Activated CD4-positive, alpha-beta memory T cell treated with anti-CD3 and anti-CD28 coated beads for 36 hours (primary cell): ENCODE measurements at regions not wholly inside any gene's neighbourhood (a gene's known extent, or its start where the extent isn't known, plus 50 kb on each side); places are given as distances from the start of the nearest gene placed in this dataset.
"Not testable (repeated sequence)": the region's sequence is repeated elsewhere in the genome, so short reads cannot be mapped to it uniquely, and the experiment has no call there.

ENCODE experiments used
- CTCF ChIA-PET: fragments of 350-600 bp; sonication (Branson Sonifier 250); formaldehyde crosslinking; loops from one replicate; lab custom pipeline; 2021; ENCODE audit warnings: antibody characterized with exemption, inconsistent platforms; lab: Charles Lee
- POLR2A ChIA-PET: fragments of 350-600 bp; sonication (Branson Sonifier 250); formaldehyde crosslinking; loops from one replicate; lab custom pipeline; 2021; ENCODE audit warnings: antibody characterized with exemption; lab: Charles Lee
- DNase-seq: peaks from one replicate; pipeline ENCODE4 v3.0.0-alpha.2; 2020
- H3K27ac Mint-ChIP-seq: one replicate; pipeline ENCODE4 v1.8.0; 2021; ENCODE audit warnings: mixed read lengths
- H3K27me3 Mint-ChIP-seq: one replicate; pipeline ENCODE4 v1.8.0; 2021; ENCODE audit warnings: mixed read lengths
- H3K36me3 Mint-ChIP-seq: one replicate; pipeline ENCODE4 v1.8.0; 2021; ENCODE audit warnings: mixed read lengths
- H3K4me1 Mint-ChIP-seq: one replicate; pipeline ENCODE4 v1.8.0; 2021; ENCODE audit warnings: low read depth, mixed read lengths
- H3K4me3 Mint-ChIP-seq: one replicate; pipeline ENCODE4 v1.8.0; 2021; ENCODE audit warnings: mild to moderate bottlenecking, mixed read lengths
- H3K9me3 Mint-ChIP-seq: one replicate; pipeline ENCODE4 v1.8.0; 2021; ENCODE audit warnings: mixed read lengths
- intact Hi-C: fragments of 100-400 bp; cut with micrococcal nuclease; formaldehyde crosslinking; loops from one replicate; pipeline ENCODE4 v1.15.1; 2023

- POLR2A ChIA-PET = no interaction called here
- Mint-ChIP-seq H3K27me3 (peaks cover 7% of the 10 kb centered on the region), H3K36me3 (no peaks in the 10 kb centered on the region), H3K27ac (no peak overlapping the region), H3K4me3 (no peak overlapping the region), H3K9me3 (no peaks in the 10 kb centered on the region), H3K4me1 (no peaks in the 10 kb centered on the region)
- CTCF ChIA-PET = no interaction called here
- no peak for DNase-seq
- intact Hi-C loops = no loop called here
Observed at GRCh38 chr2:35819033-35819432, 536.5 kb upstream of the CRIM1 start.

GRCh38 chr2:35818359-35818758, 537.2 kb upstream of the CRIM1 start:
- H3K36me3 Mint-ChIP-seq, DNase-seq, intact Hi-C loops, POLR2A ChIA-PET, H3K27me3 Mint-ChIP-seq, H3K4me3 Mint-ChIP-seq, H3K27ac Mint-ChIP-seq, CTCF ChIA-PET, H3K9me3 Mint-ChIP-seq, H3K4me1 Mint-ChIP-seq: not testable (repeated sequence)

- H3K4me3 Mint-ChIP-seq, H3K27ac Mint-ChIP-seq, CTCF ChIA-PET, H3K36me3 Mint-ChIP-seq, H3K4me1 Mint-ChIP-seq, H3K9me3 Mint-ChIP-seq, H3K27me3 Mint-ChIP-seq, DNase-seq, POLR2A ChIA-PET, intact Hi-C loops: not testable (repeated sequence)
Observed at GRCh38 chr2:35814597-35814996, 541.0 kb upstream of the CRIM1 start.

GRCh38 chr2:35803126-35803525, 552.5 kb upstream of the CRIM1 start:
- intact Hi-C loops = no loop called here

GRCh38 chr2:35794796-35795450, 560.7 kb upstream of the CRIM1 start:
- H3K27ac Mint-ChIP-seq = no peak overlapping the region
- no peak for DNase-seq
- peaks cover 1% of the 10 kb centered on the region for H3K27me3 Mint-ChIP-seq
- CTCF ChIA-PET = no interaction called here
- no peak overlapping the region for H3K4me3 Mint-ChIP-seq
- no peaks in the 10 kb centered on the region for H3K36me3 Mint-ChIP-seq
- POLR2A ChIA-PET = no interaction called here
- H3K9me3 Mint-ChIP-seq = no peaks in the 10 kb centered on the region
- intact Hi-C loops = loop anchor here (5.0 kb wide), 1 partner anchor 48 kb away; no protein-coding TSS in a partner anchor
- no peaks in the 10 kb centered on the region for H3K4me1 Mint-ChIP-seq

More at GRCh38 chr2:35803126-35803525, 552.5 kb upstream of the CRIM1 start:
- H3K9me3 Mint-ChIP-seq = no peaks in the 10 kb centered on the region
- ChIA-PET CTCF (no interaction called here), POLR2A (no interaction called here)
- no peak overlapping the region for H3K4me3 Mint-ChIP-seq
- H3K4me1 Mint-ChIP-seq = no peaks in the 10 kb centered on the region
- DNase-seq = no peak
- H3K36me3 Mint-ChIP-seq = no peaks in the 10 kb centered on the region
- H3K27me3 Mint-ChIP-seq = no peaks in the 10 kb centered on the region
- H3K27ac Mint-ChIP-seq = no peak overlapping the region

GRCh38 chr2:35790292-35790691, 565.3 kb upstream of the CRIM1 start:
- no peak overlapping the region for H3K27ac Mint-ChIP-seq
- H3K9me3 Mint-ChIP-seq = peaks cover 11% of the 10 kb centered on the region
- H3K4me3 Mint-ChIP-seq = no peak overlapping the region
- POLR2A ChIA-PET = no interaction called here
- no peak for DNase-seq
- CTCF ChIA-PET = no interaction called here
- H3K36me3 Mint-ChIP-seq = no peaks in the 10 kb centered on the region
- intact Hi-C loops = loop anchor here (5.0 kb wide), 1 partner anchor 43 kb away; no protein-coding TSS in a partner anchor
- no peaks in the 10 kb centered on the region for H3K4me1 Mint-ChIP-seq
- peaks cover 1% of the 10 kb centered on the region for H3K27me3 Mint-ChIP-seq

- peaks cover 1% of the 10 kb centered on the region for H3K27me3 Mint-ChIP-seq
- POLR2A ChIA-PET = no interaction called here
- no peaks in the 10 kb centered on the region for H3K4me1 Mint-ChIP-seq
- intact Hi-C loops = no loop called here
- H3K36me3 Mint-ChIP-seq = no peaks in the 10 kb centered on the region
- H3K27ac Mint-ChIP-seq = no peak overlapping the region
- peaks cover 11% of the 10 kb centered on the region for H3K9me3 Mint-ChIP-seq
- H3K4me3 Mint-ChIP-seq = no peak overlapping the region
- DNase-seq = no peak
- CTCF ChIA-PET = no interaction called here
Observed at GRCh38 chr2:35788543-35788942, 567.0 kb upstream of the CRIM1 start.

GRCh38 chr2:35787302-35788031, 568.1 kb upstream of the CRIM1 start:
- H3K27ac Mint-ChIP-seq = no peak overlapping the region

GRCh38 chr2:35785564-35785963, 570.0 kb upstream of the CRIM1 start:
- POLR2A ChIA-PET = no interaction called here
- CTCF ChIA-PET = no interaction called here
- intact Hi-C loops = no loop called here

More at GRCh38 chr2:35787302-35788031, 568.1 kb upstream of the CRIM1 start:
- Mint-ChIP-seq H3K4me1 (no peaks in the 10 kb centered on the region), H3K36me3 (no peaks in the 10 kb centered on the region), H3K4me3 (no peak overlapping the region), H3K9me3 (peaks cover 11% of the 10 kb centered on the region), H3K27me3 (peaks cover 1% of the 10 kb centered on the region)
- DNase-seq = no peak
- ChIA-PET CTCF (no interaction called here), POLR2A (no interaction called here)
- intact Hi-C loops = no loop called here

GRCh38 chr2:35784777-35785176, 570.8 kb upstream of the CRIM1 start:
- H3K4me1 Mint-ChIP-seq = no peaks in the 10 kb centered on the region
- no peak overlapping the region for H3K27ac Mint-ChIP-seq
- ChIA-PET CTCF (no interaction called here), POLR2A (no interaction called here)
- no peak overlapping the region for H3K4me3 Mint-ChIP-seq
- H3K9me3 Mint-ChIP-seq = peaks cover 11% of the 10 kb centered on the region
- no peaks in the 10 kb centered on the region for H3K36me3 Mint-ChIP-seq
- DNase-seq = no peak
- H3K27me3 Mint-ChIP-seq = no peaks in the 10 kb centered on the region
- intact Hi-C loops = no loop called here

More at GRCh38 chr2:35785564-35785963, 570.0 kb upstream of the CRIM1 start:
- H3K36me3 Mint-ChIP-seq = no peaks in the 10 kb centered on the region
- H3K9me3 Mint-ChIP-seq = peaks cover 11% of the 10 kb centered on the region
- H3K4me1 Mint-ChIP-seq = no peaks in the 10 kb centered on the region
- no peak overlapping the region for H3K4me3 Mint-ChIP-seq
- H3K27me3 Mint-ChIP-seq = no peaks in the 10 kb centered on the region
- H3K27ac Mint-ChIP-seq = no peak overlapping the region
- DNase-seq = no peak

GRCh38 chr2:35783723-35784122, 571.9 kb upstream of the CRIM1 start:
- no peak for DNase-seq
- ChIA-PET POLR2A (no interaction called here), CTCF (no interaction called here)
- no peak overlapping the region for H3K4me3 Mint-ChIP-seq
- intact Hi-C loops = no loop called here
- H3K27ac Mint-ChIP-seq = no peak overlapping the region
- H3K36me3 Mint-ChIP-seq = no peaks in the 10 kb centered on the region
- peaks cover 11% of the 10 kb centered on the region for H3K9me3 Mint-ChIP-seq
- H3K4me1 Mint-ChIP-seq = no peaks in the 10 kb centered on the region
- no peaks in the 10 kb centered on the region for H3K27me3 Mint-ChIP-seq

GRCh38 chr2:35741556-35741955, 614.0 kb upstream of the CRIM1 start:
- ChIA-PET CTCF (no interaction called here), POLR2A (no interaction called here)
- Mint-ChIP-seq H3K4me1 (no peaks in the 10 kb centered on the region), H3K9me3 (peaks cover 8% of the 10 kb centered on the region), H3K27me3 (no peaks in the 10 kb centered on the region), H3K4me3 (no peak overlapping the region), H3K27ac (no peak overlapping the region), H3K36me3 (no peaks in the 10 kb centered on the region)
- no peak for DNase-seq
- intact Hi-C loops = no loop called here

- CTCF ChIA-PET = no interaction called here
- DNase-seq = no peak
- intact Hi-C loops = no loop called here
- Mint-ChIP-seq H3K27ac (no peak overlapping the region), H3K36me3 (no peaks in the 10 kb centered on the region), H3K27me3 (peaks cover 2% of the 10 kb centered on the region), H3K4me3 (no peak overlapping the region), H3K9me3 (no peaks in the 10 kb centered on the region), H3K4me1 (no peaks in the 10 kb centered on the region)
- POLR2A ChIA-PET = no interaction called here
Observed at GRCh38 chr2:35731674-35732073, 623.9 kb upstream of the CRIM1 start.
